IMR-90 (cell line): ENCODE measurements at regions not wholly inside any gene's neighbourhood (a gene's known extent, or its start where the extent isn't known, plus 50 kb on each side); places are given as distances from the start of the nearest gene placed in this dataset.
"Not testable (repeated sequence)": the region's sequence is repeated elsewhere in the genome, so short reads cannot be mapped to it uniquely, and the experiment has no call there.

Experiments
- BHLHE40 ChIP-seq: fragments of 150-350 bp; IDR thresholded peaks from 2 replicates; pipeline ENCODE4 v1.6.1; 2016; ENCODE audit warnings: mild to moderate bottlenecking, low read depth, low read length
- CEBPB ChIP-seq: IDR thresholded peaks from 2 replicates; pipeline ENCODE4 v1.6.1; 2012; ENCODE audit warnings: low read depth, low read length, improper control_type of control experiment
- CTCF ChIP-seq: conservative IDR thresholded peaks from 2 replicates; pipeline ENCODE4 v1.5.1; 2012; ENCODE audit warnings: mild to moderate bottlenecking, low read depth, low read length, improper control_type of control experiment
- POLR2A ChIP-seq: IDR thresholded peaks from 2 replicates; pipeline ENCODE4 v1.6.1; 2012; ENCODE audit warnings: mild to moderate bottlenecking, low read depth, low read length
- RCOR1 ChIP-seq: IDR thresholded peaks from 2 replicates; pipeline ENCODE4 v1.6.1; 2012; ENCODE audit warnings: mild to moderate bottlenecking, low read length, improper control_type of control experiment; ENCODE audit not compliant: insufficient replicate concordance
- RFX5 ChIP-seq: IDR thresholded peaks from 2 replicates; pipeline ENCODE4 v1.8.0; 2012; ENCODE audit warnings: low read depth, mild to moderate bottlenecking, low read length, moderate library complexity

DNA sequence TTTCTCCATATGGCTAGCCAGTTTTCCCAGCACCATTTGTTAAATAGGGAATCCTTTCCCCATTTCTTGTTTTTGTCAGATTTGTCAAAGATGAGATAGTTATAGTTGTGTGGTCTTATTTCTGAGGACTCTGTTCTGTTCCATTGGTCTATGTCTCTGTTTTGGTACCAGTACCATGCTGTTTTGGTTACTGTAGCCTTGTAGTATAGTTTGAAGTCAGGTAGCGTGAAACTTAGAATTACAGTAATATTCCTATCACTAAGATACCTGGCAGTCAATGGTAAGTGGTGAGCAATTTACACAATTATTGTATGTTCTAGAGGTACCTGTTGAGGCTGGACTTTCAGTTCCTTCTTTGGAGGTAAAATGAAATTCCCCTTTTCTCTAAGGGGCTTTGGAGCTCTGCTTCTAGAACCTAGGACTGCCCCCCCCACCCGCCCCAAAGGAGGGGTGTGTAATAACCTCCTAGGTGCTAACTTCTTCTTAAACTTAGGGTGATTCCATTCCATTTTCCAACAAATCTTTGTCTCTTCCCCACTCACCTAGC, 187.9 kb upstream of the PUDP start:
- TF ChIP-seq CTCF, CEBPB, BHLHE40, POLR2A, RCOR1, RFX5: not testable (repeated sequence)
